HG03159 (cell line): ENCODE measurements at regions not wholly inside any gene's neighbourhood (a gene's known extent, or its start where the extent isn't known, plus 50 kb on each side); places are given as distances from the start of the nearest gene placed in this dataset.
"Not testable (repeated sequence)": the region's sequence is repeated elsewhere in the genome, so short reads cannot be mapped to it uniquely, and the experiment has no call there.

ENCODE experiments used
- ATAC-seq: cut with Tn5 transposase; IDR thresholded peaks from one replicate; pipeline ENCODE4 v1.9.1; 2021; ENCODE audit warnings: mild to moderate bottlenecking, moderate library complexity; ENCODE audit not compliant: unreplicated experiment

DNA sequence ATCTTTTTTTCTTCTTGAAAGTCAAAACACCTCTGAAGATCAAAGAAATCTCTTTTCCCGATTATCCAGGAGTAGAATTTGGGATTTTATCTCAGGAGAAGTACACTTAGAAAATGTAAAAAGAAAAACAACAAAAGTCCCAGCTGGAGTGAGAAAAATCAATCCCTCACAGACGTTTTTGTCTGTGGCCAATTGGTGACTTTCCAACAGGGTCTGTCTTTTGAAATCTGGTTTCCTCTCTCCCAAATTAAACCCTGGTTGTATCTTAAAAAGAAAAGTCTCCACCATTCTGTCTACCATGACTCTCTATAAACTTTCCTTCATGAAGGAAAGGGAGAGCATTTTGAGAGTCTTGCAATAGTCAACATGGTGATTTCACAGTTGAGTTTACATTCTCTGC, 88.1 kb downstream of the DACT1 start:
- ATAC-seq: no peak

DNA sequence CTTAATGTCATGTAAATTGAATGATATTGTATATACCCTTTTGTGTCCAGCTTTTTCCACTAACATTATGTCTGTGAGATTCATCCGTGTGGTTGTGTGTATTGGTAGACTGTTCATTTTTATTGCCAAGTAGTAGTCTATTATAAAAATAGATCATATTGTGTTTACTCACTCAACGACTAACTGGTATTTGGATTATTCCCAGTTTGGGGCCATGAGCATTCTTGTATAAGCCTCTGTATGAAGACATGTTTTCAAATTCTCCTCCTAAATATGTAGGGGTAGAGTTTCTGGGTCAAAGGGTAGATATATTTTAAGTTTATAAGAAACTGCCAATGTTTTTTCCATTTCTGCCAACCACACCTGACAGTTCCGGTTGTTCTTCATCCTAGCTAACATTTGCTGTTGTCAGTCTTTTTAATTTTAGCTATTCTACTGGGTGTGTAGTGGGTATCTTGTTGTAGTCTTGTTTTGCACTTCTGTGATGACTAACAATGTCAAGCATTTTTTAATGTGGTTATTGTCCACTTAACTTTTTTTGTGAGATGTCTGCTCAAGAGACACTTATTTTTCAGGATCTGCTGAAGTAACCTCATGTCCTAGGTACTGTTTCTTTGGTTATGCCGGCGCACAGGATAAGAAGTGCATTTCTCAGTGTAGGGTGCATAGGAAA, 93.2 kb downstream of the DACT1 start:
- no peak for ATAC-seq

DNA sequence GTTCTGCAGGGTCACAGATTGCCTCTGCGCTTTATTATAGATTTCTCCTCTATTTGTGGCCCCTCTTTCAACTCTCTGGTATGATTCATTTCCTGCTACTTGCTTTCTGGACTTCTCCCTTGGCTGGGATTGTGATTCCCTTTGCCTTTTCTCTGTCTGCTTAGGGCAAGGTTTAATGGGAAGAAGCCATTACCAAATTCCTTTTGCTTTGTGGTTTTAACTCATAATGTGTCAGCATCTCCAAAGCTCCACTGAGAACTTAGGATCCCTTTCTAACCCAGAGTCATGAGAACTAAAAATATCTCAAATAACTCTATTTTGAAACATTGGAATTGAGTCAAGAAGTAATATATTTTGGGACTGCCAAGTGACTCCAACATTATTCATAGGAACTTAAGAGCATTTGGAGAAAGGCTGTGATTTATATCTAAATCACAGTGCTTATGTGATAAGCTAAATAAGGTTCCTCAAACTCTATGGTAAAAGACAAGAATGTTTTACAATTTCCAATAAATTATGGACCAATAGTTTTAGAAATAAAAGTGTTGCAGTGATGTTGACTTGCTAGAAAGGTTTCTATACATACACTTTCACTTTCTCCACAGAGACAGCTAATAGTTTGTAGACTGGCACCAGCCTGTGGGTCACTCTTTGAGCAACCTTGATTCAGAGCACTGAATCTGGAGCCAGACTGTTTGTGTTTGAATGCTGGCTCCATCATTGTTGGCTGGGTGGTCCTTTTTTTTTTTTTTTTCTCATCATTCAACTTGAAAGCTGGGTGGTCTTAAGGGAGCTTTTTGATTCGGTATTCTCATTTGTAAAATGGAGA, 93.9 kb downstream of the DACT1 start:
- no peak for ATAC-seq

DNA sequence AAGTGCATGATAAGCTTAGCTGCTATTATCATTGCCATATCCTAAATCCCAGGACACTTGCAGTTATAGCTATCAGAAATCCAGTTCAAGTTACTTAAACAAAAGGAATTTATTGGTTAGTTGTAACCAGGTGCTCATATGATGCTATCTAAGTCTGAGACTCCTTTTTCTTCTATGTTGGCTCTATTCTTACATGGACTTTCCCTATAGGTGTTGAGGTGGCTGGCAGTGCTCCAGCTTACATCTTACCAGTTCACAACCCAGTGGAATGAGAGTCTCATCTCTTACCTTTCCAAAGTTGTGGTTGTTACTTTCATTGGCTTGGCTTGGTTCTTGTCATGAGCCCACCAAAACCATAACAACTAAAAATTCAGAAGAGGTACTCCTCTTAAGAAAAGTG, 94.6 kb downstream of the DACT1 start:
- ATAC-seq: no peak

DNA sequence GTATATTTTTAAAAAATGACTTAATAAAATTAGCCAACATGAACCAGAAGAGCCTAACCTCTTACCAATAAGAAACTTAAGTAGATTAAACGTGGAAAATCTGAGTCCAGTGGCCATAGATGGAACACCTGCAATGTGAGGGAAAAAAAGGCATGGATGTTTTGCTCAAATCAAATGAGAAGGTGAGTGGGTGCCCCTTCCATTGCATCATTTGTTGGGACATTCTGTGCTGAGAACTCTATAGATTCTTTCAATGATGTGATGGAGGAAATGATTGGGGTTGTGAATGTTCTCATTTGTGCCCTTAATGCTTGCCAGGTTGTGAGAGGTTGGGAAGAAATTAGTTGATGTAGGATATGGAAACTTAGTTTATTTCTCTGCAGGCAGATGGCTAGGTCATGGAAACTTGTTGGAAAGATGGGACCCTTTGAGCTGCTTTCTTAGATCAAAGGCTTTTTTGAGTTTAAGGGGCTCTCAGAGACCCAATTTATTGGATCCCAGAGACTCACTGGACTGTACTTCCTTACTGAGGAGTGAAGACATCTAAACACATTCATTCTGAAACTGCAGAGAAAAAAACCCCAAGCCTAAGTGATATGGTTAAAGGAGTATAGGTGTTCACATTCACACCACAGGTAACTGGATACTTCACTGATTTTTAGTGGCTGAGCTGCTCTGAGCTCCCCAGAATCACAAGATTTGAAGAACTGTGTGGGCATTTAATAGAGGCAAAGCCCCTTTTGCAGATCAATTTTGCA, 95.9 kb downstream of the DACT1 start:
- ATAC-seq: peak; percentile 58

DNA sequence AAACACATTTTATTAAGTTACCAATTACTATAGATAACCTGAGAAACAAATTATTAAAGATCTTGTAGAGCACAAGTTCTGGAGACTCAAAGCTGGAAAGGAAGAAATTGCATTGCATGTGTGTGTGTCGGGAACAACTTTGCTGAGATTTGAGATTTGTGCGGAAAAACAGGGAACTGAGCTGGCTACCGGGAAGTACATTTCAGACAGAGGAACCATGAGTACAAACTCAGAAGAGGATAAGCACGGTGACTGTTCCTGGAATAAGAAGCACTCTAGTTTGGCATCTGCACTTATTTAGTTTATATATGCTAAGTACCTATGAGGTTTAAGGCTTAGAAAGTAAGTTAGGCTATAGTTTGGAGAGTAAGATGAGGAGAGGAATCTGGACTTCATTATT, 97.8 kb downstream of the DACT1 start:
- ATAC-seq: no peak

DNA sequence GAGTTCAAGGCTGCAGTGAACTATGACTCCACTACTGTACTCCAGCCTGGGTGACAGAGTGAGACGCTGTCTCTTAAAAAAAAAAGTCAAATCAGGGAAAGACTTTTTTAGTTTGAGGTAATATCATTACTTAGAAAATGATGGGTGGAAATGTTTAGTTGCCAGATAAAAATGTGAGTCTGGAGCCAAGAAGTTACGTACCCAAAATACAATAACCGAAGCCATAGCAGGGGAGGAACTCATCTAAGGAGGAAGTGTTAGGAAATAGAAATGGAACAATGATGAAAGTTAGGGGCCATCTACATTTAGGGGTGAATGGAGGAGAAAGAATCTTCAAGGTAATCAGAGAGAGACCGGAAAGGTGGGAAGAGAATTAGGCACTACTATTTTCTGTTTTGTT, 98.8 kb downstream of the DACT1 start:
- no peak for ATAC-seq

DNA sequence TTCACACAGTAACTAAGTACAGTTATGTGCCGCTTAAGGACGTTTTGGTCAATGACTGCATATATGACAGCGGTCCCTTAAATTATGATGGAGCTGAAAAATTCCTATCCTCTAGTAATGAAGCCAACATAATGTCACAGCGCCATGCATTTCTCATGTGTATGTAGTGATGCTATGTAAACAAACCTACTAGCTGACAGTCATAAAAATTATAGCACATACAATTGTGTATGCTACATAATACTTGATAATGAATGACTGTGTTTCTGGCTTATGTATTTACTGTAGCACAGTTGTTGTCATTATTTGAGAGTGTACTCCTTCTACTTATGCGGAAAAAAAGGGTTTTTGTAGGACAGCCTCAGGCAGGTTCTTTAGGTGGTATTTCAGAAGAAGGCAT, 99.7 kb downstream of the DACT1 start:
- no peak for ATAC-seq

DNA sequence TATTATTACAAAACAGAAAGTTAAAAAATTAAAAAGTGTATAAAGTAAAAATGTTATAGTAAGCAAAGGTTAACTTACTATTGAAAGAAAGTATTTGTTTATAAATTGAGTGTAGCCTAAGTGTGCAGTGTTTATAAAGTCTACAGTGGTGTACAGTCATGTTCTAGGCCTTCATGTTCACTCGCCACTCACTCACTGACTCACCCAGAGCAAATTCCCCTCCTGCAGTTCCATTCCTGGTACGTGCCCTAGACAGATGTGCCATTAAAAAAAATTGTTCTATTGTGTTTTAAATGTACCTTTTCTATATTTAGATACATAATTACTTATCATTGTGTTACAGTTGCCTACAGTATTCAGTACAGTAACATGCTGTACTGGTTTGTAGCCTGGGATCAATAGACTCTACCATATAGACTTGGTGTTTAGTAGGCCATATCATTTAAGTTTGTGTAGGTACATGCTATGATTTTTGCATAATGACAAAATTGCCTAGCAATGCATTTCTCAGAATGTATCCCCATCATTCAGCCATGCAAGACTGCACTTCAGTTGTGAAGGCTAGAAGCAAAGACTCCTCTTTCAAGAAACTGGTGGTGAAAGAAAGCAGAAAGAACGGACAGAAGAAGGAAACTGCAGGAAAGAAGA, 100.6 kb downstream of the DACT1 start:
- ATAC-seq: no peak

DNA sequence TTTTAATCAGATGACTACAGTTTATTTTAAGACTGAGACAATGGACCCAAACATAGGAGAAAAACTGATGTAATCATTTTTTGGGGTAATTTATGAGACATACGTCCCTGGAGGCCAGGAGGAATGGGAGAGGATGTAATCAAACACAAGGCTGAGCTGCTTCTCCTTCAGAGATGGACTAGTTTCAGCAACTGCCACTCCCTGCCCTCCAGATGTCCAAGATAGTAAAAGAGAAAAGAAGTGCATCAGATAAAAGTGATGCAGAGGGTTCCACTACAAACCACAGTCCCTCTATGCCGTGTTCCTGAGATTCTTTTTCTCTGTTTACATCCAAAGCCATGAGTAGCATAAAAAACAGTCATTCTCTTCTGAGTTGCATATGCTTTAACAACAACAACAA, 101.1 kb downstream of the DACT1 start:
- no peak for ATAC-seq

DNA sequence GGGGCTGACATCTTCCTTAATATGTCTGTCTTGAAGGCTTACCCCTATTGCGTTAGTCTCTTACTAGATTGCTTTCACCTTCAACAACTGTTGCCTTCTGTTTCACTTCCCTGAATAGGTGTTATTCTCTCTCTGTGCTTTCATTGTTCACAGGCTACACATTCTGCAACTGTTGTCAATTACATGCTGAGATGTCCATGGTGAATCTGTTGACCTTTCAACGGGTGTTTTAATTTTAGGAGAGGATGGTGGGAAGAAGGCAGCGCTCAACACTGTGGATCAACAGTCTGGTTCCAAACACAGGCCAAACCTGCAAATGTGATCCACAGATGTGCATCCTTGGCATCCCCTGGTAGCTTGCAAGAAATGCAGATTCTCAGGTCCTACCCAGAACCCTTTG, 101.9 kb downstream of the DACT1 start:
- peak; percentile 90 for ATAC-seq

DNA sequence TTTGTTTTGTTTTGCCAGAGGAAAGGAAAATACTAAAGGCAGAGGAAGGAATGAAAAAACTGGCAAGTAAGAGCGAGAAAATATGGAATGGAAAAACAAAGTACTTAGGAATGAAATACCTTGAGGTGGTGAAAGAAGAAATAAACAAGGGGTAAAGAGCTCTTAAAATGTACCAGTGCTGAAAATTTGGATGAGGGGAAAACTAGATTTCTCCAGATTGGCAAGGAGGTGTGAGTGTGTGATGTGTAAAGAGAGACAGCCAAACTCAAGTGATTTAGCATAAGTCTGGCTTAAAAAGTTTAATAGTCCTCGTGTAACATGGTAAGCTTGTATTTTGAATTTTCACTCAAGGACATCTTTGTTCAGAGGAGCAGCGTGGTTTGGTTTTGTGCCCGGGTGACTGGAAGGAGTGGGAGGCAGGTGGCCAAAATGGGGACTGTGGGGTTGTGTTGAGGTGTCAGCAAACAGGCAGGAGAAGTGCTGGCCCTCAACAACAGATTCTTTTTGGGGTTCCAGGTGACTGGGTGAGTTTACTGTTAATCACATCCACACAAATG, 102.7 kb downstream of the DACT1 start:
- no peak for ATAC-seq

DNA sequence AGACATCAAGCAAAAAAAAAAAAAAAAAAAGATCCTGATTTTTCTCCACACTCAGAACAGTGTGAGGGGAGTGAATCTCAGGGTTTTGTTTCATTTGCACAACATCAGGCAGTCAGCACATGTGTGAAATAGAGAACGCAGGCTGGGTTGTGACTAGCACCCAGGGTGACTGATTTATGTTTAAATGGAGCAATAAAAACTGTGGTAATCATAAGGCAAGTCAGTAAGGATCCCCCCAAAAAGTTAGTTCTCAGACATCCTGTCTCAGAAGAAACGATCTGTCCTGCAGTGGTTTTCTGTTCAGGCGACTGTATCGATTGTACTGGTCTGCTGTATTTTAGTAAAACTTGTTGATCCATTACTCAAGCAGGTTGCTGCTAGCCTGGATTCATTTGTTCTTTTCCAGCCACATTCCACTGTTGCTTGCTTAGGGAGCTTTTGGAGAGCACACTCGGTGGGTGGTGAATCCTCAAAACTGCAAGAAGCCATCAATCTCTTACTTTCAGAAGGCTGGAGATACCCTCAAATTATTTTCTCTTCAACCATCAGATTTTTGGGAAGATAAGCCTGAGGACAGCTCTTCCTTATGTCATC, 107.1 kb downstream of the DACT1 start:
- ATAC-seq: no peak

DNA sequence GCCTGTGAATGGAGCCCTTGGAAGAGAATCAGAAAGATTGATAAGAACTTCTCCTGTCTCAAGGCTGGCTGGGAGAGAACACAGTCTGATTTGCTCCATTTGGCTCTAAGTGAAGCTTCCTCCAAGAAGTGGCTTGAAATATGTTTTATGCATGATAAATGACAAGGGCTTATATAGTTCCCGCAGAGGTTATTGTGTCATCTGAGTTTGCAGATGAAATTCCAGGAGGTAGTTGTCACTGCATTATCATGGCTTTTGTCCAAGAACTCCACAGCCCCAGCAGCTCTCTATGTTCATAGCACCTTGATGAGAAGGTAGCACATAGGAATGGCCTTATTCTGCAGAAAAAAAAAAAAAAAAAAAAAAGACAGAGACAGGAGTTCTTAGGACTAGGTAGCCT, 108.5 kb downstream of the DACT1 start:
- ATAC-seq: no peak

DNA sequence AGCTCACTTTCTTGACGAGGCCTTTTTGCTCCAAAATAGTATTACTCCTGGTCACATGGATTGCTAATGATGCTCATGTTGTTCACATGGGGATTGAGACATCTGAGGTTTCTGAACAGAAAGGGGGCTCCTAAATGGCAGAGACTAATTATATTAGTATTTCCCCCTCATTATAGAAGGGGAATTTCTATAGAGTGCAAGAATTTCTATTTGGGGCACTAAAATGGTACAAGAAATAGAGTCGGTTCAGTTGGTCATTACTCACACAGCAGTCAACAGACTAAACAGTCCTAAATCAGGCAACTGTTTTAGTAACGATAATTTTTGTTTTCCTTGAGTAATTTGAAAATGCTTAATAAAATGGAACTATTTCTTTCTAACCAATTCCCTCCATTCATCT, 108.9 kb downstream of the DACT1 start:
- no peak for ATAC-seq

DNA sequence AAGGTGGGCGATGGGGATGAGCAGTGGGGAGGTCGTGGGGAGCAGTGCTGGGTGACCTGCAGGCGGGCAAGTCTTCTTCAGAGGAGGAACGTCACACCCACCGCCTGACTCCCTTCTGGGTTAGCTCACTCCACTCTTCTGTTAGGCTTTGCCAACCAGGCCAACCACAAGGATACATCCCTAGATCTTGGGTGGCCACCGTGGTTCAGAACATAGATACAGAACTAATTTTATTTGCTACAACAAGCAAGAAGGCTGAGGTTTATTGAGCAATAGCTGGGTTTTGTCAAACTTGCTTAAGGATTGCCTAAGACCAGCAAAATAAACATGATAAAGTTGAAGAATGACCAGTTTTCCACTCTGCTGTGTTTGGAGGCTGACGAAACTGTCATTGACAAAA, 109.4 kb downstream of the DACT1 start:
- ATAC-seq: no peak

DNA sequence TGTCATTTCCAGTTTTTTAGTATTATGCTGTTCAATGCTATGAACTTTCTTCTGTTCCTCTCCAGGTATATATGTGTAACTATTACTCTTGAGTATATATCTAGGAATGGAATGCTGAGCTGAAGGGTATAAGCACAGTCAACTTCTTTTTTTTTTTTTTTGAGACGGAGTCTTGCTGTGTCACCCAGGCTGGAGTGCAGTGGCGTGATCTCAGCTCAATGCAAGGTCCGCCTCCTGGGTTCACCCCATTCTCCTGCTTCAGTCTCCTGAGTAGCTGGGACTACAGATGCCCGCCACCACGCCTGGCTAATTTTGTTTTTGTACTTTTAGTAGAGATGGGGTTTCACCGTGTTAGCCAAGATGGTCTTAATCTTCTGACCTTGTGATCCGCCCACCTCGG, 110.5 kb downstream of the DACT1 start:
- not testable (repeated sequence) for ATAC-seq

DNA sequence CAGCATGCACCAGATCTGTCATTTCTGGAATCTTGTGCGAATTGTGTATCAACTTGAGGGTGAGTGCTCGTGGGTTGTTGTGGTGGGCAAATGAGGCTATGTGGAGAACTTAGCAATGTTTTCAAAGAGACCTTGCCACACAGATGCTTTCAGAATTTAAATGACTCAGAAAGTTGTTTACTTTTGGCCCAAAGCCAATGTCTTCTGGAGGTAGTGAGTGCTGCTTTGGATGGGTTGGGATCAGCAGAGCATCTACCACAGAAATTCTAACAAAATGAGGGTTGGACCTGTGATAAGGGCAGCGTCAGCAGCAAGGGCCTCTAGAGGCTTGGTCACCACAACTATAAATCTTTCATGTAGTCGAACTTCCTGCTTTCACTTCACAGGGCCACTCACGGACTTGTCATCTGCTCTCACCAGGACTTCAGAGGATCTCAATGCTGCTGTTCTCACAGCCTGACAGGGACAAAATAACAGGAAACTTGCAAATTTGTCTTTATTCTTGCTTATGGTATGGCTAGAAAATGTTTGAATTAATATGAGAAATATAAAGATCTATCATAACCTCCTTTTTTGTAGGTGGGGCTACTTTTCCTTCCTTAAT, 111.4 kb downstream of the DACT1 start:
- ATAC-seq: peak; percentile 85

DNA sequence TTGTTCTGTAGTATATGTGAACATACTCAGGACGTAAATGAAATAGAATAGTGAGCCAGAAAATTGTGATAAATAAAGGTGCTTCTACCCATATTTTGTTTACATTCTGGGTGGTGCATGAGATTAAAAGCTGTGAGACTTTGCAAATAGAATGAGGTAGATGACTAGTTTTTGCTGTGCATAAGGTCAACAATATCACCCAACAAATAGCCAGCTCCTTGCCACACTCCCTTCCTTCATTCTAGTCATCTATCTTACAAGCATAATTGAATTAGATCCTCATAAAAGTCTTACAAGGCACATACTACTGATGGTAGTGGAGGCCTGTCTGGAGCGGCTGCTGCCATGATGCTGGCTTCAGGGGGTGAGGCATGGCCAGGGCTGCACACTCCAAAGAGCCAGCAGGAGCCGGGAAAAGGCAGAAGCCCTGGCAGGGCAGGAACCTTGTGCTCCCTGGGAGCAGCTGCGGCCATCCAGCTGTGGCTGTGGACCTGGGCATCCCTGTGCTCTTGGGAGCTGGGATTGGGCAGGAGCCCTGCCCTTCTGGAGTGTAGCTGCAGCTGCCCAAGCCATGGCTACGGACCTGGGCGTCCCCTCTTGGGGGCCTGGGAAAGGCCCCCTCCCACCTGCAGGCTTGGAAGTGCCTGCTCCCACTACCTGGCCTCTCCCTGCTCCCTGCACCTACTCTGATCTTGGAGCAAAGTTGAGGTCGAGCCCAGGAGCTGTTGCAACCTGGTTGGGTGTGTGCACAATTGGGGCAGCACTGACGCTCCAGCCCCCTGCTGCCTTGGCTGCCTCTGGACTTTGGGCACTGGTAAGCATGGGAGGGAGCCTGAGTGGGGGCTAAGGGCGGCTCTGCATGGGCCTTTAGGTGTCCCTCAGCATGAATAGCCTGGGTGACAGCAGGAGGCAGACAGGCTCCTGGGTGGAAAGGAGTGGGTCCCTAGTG, 112.8 kb downstream of the DACT1 start:
- ATAC-seq: no peak
